ENCODE measurements at regions not wholly inside any gene's neighbourhood (a gene's known extent, or its start where the extent isn't known, plus 50 kb on each side); places are given as distances from the start of the nearest gene placed in this dataset.

DNA sequence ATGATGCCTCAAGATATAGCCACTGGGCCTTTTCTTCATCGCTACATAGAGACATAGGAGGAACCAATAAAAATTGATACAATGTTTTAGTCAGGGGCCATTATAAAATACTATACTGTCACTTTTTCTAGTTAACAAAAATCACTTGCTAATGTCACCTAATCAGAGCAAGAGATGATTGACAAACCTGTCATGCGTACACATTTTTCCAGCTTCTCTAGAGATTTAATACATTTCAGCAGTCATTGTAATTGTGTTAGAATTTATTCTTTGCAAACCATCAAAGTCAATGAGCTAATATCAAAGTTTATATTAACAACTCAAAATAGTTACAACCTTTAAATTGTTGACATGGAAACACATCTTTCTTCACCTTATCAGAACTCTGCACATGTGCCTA lies 513.6 kb upstream of the SEMA6A start:
- POLR2A ChIA-PET, result no interaction called here
- no peak for TF ChIP-seq CTCF (IDR thresholded peaks at IDR 0.05; ENCODE audit: control extremely low read depth, extremely low read depth, low read depth, missing control alignments)
- CTCF ChIA-PET, result no interaction called here
- DNase-seq (ENCODE audit: extremely low spot score), result no peak

DNA sequence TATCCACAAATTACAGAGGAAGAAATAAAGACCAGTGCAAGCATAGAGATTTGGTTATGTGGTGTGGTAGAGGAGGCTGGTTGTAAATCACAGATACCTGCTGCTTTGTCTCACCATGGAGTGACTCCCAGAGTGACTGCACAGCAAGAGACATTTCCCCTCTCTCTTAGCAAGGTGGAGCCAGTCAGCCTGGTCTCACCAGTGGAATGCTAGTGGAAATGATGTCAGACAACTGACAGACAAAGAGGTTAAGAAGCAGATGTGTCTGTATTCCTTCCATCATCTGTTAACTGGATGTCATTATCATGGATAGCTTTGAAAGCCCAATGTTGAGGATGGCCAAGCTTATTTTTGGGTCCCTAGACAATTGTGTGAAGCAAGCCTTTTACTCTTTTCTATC lies 509.4 kb upstream of the SEMA6A start:
- ChIA-PET POLR2A (no interaction called here), CTCF (no interaction called here)
- no peak for DNase-seq (ENCODE audit: extremely low spot score)
- no peak for TF ChIP-seq CTCF (IDR thresholded peaks at IDR 0.05; ENCODE audit: control extremely low read depth, extremely low read depth, low read depth, missing control alignments)

- no peak for TF ChIP-seq CTCF (IDR thresholded peaks at IDR 0.05; ENCODE audit: control extremely low read depth, extremely low read depth, low read depth, missing control alignments)
- ChIA-PET CTCF (interaction anchor here (1.2 kb wide), 2 partner anchors 19 to 40 kb away, joined by 3 read pairs; no protein-coding TSS in a partner anchor), POLR2A (no interaction called here)
- no peak for DNase-seq (ENCODE audit: extremely low spot score)
Measured at GRCh38 chr5:117082977-117083376, 508.4 kb upstream of the SEMA6A start.

DNA sequence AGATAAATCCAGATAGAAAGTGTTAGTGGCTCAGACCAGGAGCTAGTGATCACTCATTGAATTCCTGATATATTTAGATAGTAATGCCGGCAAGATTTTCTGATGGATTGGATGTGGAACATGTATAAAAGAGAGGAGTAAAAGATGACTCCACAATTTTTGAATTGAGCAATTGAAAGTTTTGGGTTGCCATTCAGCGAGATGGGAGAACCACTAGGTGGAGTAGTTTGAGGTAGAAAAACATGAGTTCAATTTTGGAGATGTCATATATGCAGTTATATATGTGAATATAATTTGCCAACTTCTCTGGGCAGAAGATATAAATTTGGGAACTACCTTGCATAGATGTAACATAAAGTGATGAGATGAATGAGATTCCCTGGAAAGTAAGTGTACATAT lies 502.5 kb upstream of the SEMA6A start:
- ChIA-PET CTCF (interaction anchor here (0.8 to 1.3 kb wide), 2 partner anchors 24 to 1715 kb away, joined by 3 read pairs; no protein-coding TSS in a partner anchor), POLR2A (no interaction called here)
- TF ChIP-seq CTCF (IDR thresholded peaks at IDR 0.05; ENCODE audit: control extremely low read depth, extremely low read depth, low read depth, missing control alignments), result peak; percentile 30
- no peak for DNase-seq (ENCODE audit: extremely low spot score)

- ChIA-PET POLR2A (no interaction called here), CTCF (no interaction called here)
- no peak for TF ChIP-seq CTCF (IDR thresholded peaks at IDR 0.05; ENCODE audit: control extremely low read depth, extremely low read depth, low read depth, missing control alignments)
- no peak for DNase-seq (ENCODE audit: extremely low spot score)
Measured at GRCh38 chr5:117072439-117072838, 497.8 kb upstream of the SEMA6A start.

- no peak for DNase-seq (ENCODE audit: extremely low spot score)
- CTCF ChIA-PET, result interaction anchor here (1.6 kb wide), 1 partner anchor 489 kb away, joined by 3 read pairs; no protein-coding TSS in a partner anchor
- POLR2A ChIA-PET, result interaction anchor here (0.6 kb wide), 1 partner anchor 52 kb away, joined by 5 read pairs; no protein-coding TSS in a partner anchor
- TF ChIP-seq CTCF (IDR thresholded peaks at IDR 0.05; ENCODE audit: control extremely low read depth, extremely low read depth, low read depth, missing control alignments), result no peak
Measured at GRCh38 chr5:117065800-117066199, 491.2 kb upstream of the SEMA6A start.
